Keratinocyte (primary cell): ENCODE measurements at regions not wholly inside any gene's neighbourhood (a gene's known extent, or its start where the extent isn't known, plus 50 kb on each side); places are given as distances from the start of the nearest gene placed in this dataset.

Source experiments
- DNase-seq: peaks from one replicate; pipeline ENCODE4 v3.0.0-alpha.2; 2011; ENCODE audit warnings: low read depth, missing footprints, low spot score
- FAIRE-seq: peaks from 2 replicates; lab custom pipeline; 2011; peaks lifted over from hg19 to GRCh38; lab: Jason Lieb, UNC
- H2AFZ ChIP-seq: 2 replicates; pipeline ENCODE4 v1.6.0; 2012; ENCODE audit warnings: low read length, control low read depth, inconsistent platforms; ENCODE audit not compliant: control insufficient read depth
- H3K27ac ChIP-seq: 2 replicates; pipeline ENCODE4 v1.5.1; 2011; ENCODE audit warnings: low read length; ENCODE audit not compliant: control insufficient read depth, insufficient read depth
- H3K27me3 ChIP-seq: 3 replicates; pipeline ENCODE4 v1.6.0; 2011; ENCODE audit warnings: low read length; ENCODE audit not compliant: control insufficient read depth, insufficient read depth; ENCODE audit errors: extremely low read depth
- H3K36me3 ChIP-seq, 2 experiments: 2 replicates in 1 of 2; 3 replicates in 1 of 2; pipeline ENCODE4 v1.5.1; 2011; ENCODE audit warnings: low read length in 2 of 2, mild to moderate bottlenecking in 1 of 2; ENCODE audit not compliant: control insufficient read depth in 2 of 2, insufficient read depth in 2 of 2; ENCODE audit errors: extremely low read depth in 1 of 2
- H3K4me1 ChIP-seq: 3 replicates; pipeline ENCODE4 v1.5.1; 2011; ENCODE audit warnings: low read length; ENCODE audit not compliant: control insufficient read depth, insufficient read depth; ENCODE audit errors: extremely low read depth
- H3K4me2 ChIP-seq: 3 replicates; pipeline ENCODE4 v1.6.0; 2011; ENCODE audit warnings: low read depth, low read length; ENCODE audit not compliant: control insufficient read depth, insufficient read depth; ENCODE audit errors: extremely low read depth
- H3K4me3 ChIP-seq, 3 experiments: fragments of 200-600 bp in 1 of 3; sonication (generic) in 1 of 3; 2 replicates in 2 of 3; 3 replicates in 1 of 3; pipeline ENCODE4 v1.5.1; 2011 to 2016; ENCODE audit warnings: low read length in 3 of 3, mild to moderate bottlenecking in 3 of 3, control low read depth in 2 of 3, inconsistent platforms in 1 of 3, low read depth in 1 of 3, mixed read lengths in 1 of 3, mixed run types in 1 of 3, moderate library complexity in 1 of 3; ENCODE audit not compliant: control insufficient read depth in 2 of 3, insufficient read depth in 2 of 3; ENCODE audit errors: extremely low read depth in 1 of 3
- H3K79me2 ChIP-seq: 2 replicates; pipeline ENCODE4 v1.6.0; 2012; ENCODE audit warnings: low read length; ENCODE audit not compliant: control insufficient read depth, insufficient read depth
- H3K9ac ChIP-seq: 3 replicates; pipeline ENCODE4 v1.6.0; 2011; ENCODE audit warnings: low read length; ENCODE audit not compliant: control insufficient read depth, insufficient read depth; ENCODE audit errors: extremely low read depth
- H3K9me1 ChIP-seq: 3 replicates; pipeline ENCODE4 v1.6.0; 2011; ENCODE audit warnings: low read length; ENCODE audit not compliant: control insufficient read depth, insufficient read depth; ENCODE audit errors: extremely low read depth
- H3K9me3 ChIP-seq: 2 replicates; pipeline ENCODE4 v1.5.1; 2012; ENCODE audit warnings: low read depth, low read length; ENCODE audit not compliant: control insufficient read depth
- H4K20me1 ChIP-seq: 3 replicates; pipeline ENCODE4 v1.6.0; 2011; ENCODE audit warnings: low read length; ENCODE audit not compliant: control insufficient read depth, insufficient read depth; ENCODE audit errors: extremely low read depth
- EZH2 ChIP-seq: IDR thresholded peaks from one replicate; pipeline ENCODE4 v1.6.1; 2012; ENCODE audit warnings: inconsistent platforms, mild to moderate bottlenecking, low read length, moderate library complexity
- dilution Hi-C: fragments of 300-500 bp; cut with MboI; formaldehyde crosslinking; loops from one replicate; pipeline ENCODE4 v1.7.0; 2020; ENCODE audit warnings: low sequenced_read_pairs; ENCODE audit not compliant: extremely low pct_ligation_motif_present
- TF ChIP-seq, protein P1 (sequence below), 3 experiments: IDR thresholded peaks in 1 of 3; conservative IDR thresholded peaks in 1 of 3; optimal IDR thresholded peaks in 1 of 3; 2 replicates in 2 of 3; 3 replicates in 1 of 3; pipeline versions ENCODE3 to v1.5.1; 2011; ENCODE audit warnings: low read length in 3 of 3, mild to moderate bottlenecking in 3 of 3, moderate library complexity in 2 of 3, control low read depth in 1 of 3, inconsistent platforms in 1 of 3; ENCODE audit not compliant: insufficient read depth in 2 of 3; ENCODE audit errors: extremely low read depth in 1 of 3

DNA sequence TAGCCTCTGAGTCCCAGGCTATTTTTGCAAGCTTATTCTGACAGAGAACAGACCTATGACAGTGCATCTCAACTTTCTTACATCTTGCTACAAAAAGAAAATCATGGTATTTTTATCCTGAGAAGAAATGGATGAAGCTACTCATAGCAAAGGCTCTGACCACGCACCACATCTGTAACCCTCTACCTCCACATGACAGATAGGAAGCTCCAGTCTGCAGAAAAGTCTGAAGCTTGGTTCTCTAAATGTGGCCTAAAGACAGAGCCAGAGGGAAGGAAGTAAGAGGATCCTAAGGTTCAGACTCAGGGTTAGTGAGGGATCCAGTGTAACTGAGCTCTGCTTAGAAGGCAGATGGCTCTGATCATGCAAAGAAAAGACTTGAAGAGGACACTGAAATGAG lies 58.4 kb upstream of the ABCB5 start:
- Histone ChIP-seq H3K4me2 (no peak overlapping the region), H2AFZ (no peak overlapping the region), H3K36me3 (no peaks in the 10 kb centered on the region), H3K9me1 (no peaks in the 10 kb centered on the region), H3K4me1 (no peaks in the 10 kb centered on the region), H3K27me3 (no peaks in the 10 kb centered on the region), H3K4me3 (no peak overlapping the region), H4K20me1 (no peaks in the 10 kb centered on the region), H3K79me2 (no peaks in the 10 kb centered on the region), H3K27ac (no peak overlapping the region), H3K9me3 (no peaks in the 10 kb centered on the region), H3K9ac (no peak overlapping the region)
- TF ChIP-seq, protein P1, sequence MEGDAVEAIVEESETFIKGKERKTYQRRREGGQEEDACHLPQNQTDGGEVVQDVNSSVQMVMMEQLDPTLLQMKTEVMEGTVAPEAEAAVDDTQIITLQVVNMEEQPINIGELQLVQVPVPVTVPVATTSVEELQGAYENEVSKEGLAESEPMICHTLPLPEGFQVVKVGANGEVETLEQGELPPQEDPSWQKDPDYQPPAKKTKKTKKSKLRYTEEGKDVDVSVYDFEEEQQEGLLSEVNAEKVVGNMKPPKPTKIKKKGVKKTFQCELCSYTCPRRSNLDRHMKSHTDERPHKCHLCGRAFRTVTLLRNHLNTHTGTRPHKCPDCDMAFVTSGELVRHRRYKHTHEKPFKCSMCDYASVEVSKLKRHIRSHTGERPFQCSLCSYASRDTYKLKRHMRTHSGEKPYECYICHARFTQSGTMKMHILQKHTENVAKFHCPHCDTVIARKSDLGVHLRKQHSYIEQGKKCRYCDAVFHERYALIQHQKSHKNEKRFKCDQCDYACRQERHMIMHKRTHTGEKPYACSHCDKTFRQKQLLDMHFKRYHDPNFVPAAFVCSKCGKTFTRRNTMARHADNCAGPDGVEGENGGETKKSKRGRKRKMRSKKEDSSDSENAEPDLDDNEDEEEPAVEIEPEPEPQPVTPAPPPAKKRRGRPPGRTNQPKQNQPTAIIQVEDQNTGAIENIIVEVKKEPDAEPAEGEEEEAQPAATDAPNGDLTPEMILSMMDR (optimal IDR thresholded peaks at IDR 0.05 in 1 of 3, IDR thresholded peaks at IDR 0.05 in 1 of 3, conservative IDR thresholded peaks at IDR 0.05 in 1 of 3; ENCODE audit: extremely low read depth in 1 of 3, insufficient read depth in 2 of 3, low read length in 3 of 3): no peak
- no peak for TF ChIP-seq EZH2
- no peak for FAIRE-seq
- dilution Hi-C loops: no loop called here
- DNase-seq: no peak

DNA sequence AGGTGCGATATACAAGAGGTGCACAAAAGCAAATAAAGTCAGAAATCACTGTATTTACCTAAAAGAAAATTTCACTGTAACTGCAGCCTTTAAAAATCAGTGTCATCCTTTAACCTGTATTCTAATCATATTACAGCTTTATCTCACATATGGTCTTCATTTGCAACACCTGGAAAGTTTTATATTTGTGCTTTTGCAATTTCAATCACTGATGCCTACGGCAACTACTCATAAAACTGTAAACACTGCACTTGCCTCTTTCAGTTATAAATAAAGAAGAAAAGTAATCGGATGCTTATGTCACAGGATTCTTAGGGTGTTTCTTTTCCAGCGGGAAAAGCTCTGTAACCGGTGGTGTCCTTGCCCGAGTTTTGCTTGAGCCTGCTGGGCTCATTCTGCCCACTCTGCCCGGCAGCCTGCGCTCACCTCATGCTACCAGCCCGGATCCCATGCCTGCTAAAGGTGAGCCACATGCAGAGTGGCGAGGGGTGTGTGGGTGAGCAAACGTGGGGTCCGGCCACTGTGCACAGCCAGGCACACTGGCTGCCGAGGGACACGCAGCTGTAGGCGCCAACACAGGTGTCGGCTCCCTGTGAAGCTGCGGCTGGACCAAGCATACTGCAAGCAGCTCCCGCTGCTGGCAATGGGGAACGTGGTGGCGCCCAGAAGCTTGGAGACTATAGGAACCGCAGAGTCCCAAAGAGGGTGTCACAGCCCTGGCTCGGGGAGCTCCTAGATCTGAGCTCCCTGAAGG lies 56.3 kb upstream of the ABCB5 start:
- DNase-seq (no peak), FAIRE-seq (no peak)
- no peaks in the 10 kb centered on the region for H3K79me2 ChIP-seq
- dilution Hi-C loops: no loop called here
- H3K4me2 ChIP-seq: no peak overlapping the region
- no peaks in the 10 kb centered on the region for H3K4me1 ChIP-seq
- H4K20me1 ChIP-seq: no peaks in the 10 kb centered on the region
- TF ChIP-seq, protein P1 (optimal IDR thresholded peaks at IDR 0.05 in 1 of 3, IDR thresholded peaks at IDR 0.05 in 1 of 3, conservative IDR thresholded peaks at IDR 0.05 in 1 of 3; ENCODE audit: extremely low read depth in 1 of 3, insufficient read depth in 2 of 3, low read length in 3 of 3): no peak
- TF ChIP-seq EZH2: no peak
- H2AFZ ChIP-seq: no peak overlapping the region
- H3K9me3 ChIP-seq: no peaks in the 10 kb centered on the region
- no peak overlapping the region for H3K9ac ChIP-seq
- no peak overlapping the region for H3K27ac ChIP-seq
- no peaks in the 10 kb centered on the region for H3K27me3 ChIP-seq
- H3K9me1 ChIP-seq: no peaks in the 10 kb centered on the region
- H3K36me3 ChIP-seq: no peaks in the 10 kb centered on the region
- H3K4me3 ChIP-seq: no peak overlapping the region
